SK-N-SH (cell line): ENCODE measurements at regions not wholly inside any gene's neighbourhood (a gene's known extent, or its start where the extent isn't known, plus 50 kb on each side); places are given as distances from the start of the nearest gene placed in this dataset.

Source experiments
- CTCF ChIA-PET: fragments of 300-600, 350-600 bp; formaldehyde crosslinking; extraction: SDS; loops from one replicate; lab custom pipeline; 2021; lab: Yijun Ruan, JAX
- POLR2A ChIA-PET: fragments of 350-600 bp; sonication (Branson Sonifier 250); formaldehyde crosslinking; extraction: SDS; loops from one replicate; lab custom pipeline; 2020; ENCODE audit warnings: antibody characterized with exemption, inconsistent platforms; lab: Yijun Ruan, JAX
- DNase-seq: peaks from one replicate; pipeline ENCODE4 v3.0.0; 2012
- H2AFZ ChIP-seq: fragments of 200-600 bp; sonication (generic); 2 replicates; pipeline ENCODE4 v1.8.1; 2016; ENCODE audit warnings: antibody characterized with exemption, mild to moderate bottlenecking, low read depth
- H3F3A ChIP-seq: fragments of 200-600 bp; sonication (generic); replicated peaks from 2 replicates; pipeline ENCODE3; 2016; ENCODE audit warnings: antibody characterized with exemption, mild to moderate bottlenecking; ENCODE audit not compliant: insufficient read depth
- H3K27ac ChIP-seq, 2 experiments: fragments of 200-500 bp in 1 of 2; fragments of 200-600 bp in 1 of 2; sonication (Bioruptor generic) in 1 of 2; sonication (generic), shearing (Covaris generic) in 1 of 2; 2 replicates each; pipeline versions ENCODE4 v1.5.1 to v1.6.1; 2014 to 2016; ENCODE audit warnings: low read depth in 2 of 2, inconsistent platforms in 1 of 2, low read length in 1 of 2, mild to moderate bottlenecking in 1 of 2, mixed read lengths in 1 of 2
- H3K27me3 ChIP-seq: fragments of 200-600 bp; sonication (generic), shearing (Covaris generic); 2 replicates; pipeline ENCODE4 v1.6.1; 2016; ENCODE audit warnings: mixed run types; ENCODE audit not compliant: insufficient read depth
- H3K36me3 ChIP-seq, 2 experiments: fragments of 200-500 bp in 1 of 2; fragments of 200-600 bp in 1 of 2; sonication (Bioruptor generic) in 1 of 2; sonication (generic) in 1 of 2; replicated peaks in 1 of 2; 2 replicates each; pipeline versions ENCODE3 to v1.5.1; 2014 to 2016; ENCODE audit warnings: low read length in 1 of 2, mild to moderate bottlenecking in 1 of 2; ENCODE audit not compliant: insufficient read depth in 2 of 2, control insufficient read depth in 1 of 2
- H3K4me1 ChIP-seq, 2 experiments: fragments of 200-500 bp in 1 of 2; fragments of 200-600 bp in 1 of 2; sonication (Bioruptor generic) in 1 of 2; sonication (generic), shearing (Covaris generic) in 1 of 2; 2 replicates each; pipeline versions ENCODE4 v1.5.1 to v1.6.1; 2014 to 2016; ENCODE audit warnings: low read depth in 1 of 2, low read length in 1 of 2, mixed run types in 1 of 2; ENCODE audit not compliant: insufficient read depth in 2 of 2, control insufficient read depth in 1 of 2
- H3K4me2 ChIP-seq: fragments of 200-600 bp; sonication (generic), shearing (Covaris generic); 2 replicates; pipeline ENCODE4 v1.6.1; 2017; ENCODE audit warnings: mixed run types
- H3K4me3 ChIP-seq, 2 experiments: fragments of 200-500 bp in 1 of 2; fragments of 200-600 bp in 1 of 2; sonication (Bioruptor generic) in 1 of 2; sonication (generic), shearing (Covaris generic) in 1 of 2; 2 replicates each; pipeline versions ENCODE4 v1.5.1 to v1.8.1; 2014 to 2016; ENCODE audit warnings: low read depth in 2 of 2, inconsistent platforms in 1 of 2, low read length in 1 of 2, mild to moderate bottlenecking in 1 of 2, mixed read lengths in 1 of 2, moderate library complexity in 1 of 2
- H3K79me2 ChIP-seq: fragments of 200-600 bp; sonication (generic); 2 replicates; pipeline ENCODE4 v1.8.1; 2017; ENCODE audit warnings: mild to moderate bottlenecking; ENCODE audit not compliant: insufficient read depth
- H3K9ac ChIP-seq: fragments of 200-600 bp; sonication (generic); 2 replicates; pipeline ENCODE4 v1.6.1; 2017; ENCODE audit warnings: mixed run types
- H3K9me2 ChIP-seq: fragments of 200-600 bp; sonication (generic); 2 replicates; pipeline ENCODE4 v1.6.1; 2017; ENCODE audit warnings: mixed run types
- H3K9me3 ChIP-seq: fragments of 200-600 bp; sonication (generic); 2 replicates; pipeline ENCODE4 v1.6.1; 2017; ENCODE audit warnings: mixed run types, mild to moderate bottlenecking, moderate library complexity
- H4K20me1 ChIP-seq: fragments of 200-600 bp; sonication (generic); 2 replicates; pipeline ENCODE4 v1.6.1; 2017; ENCODE audit warnings: mild to moderate bottlenecking, mixed run types; ENCODE audit not compliant: insufficient read depth
- ELF1 ChIP-seq: IDR thresholded peaks from 2 replicates; pipeline ENCODE4 v1.4.0; 2012
- EZH2phosphoT487 ChIP-seq: fragments of 200-600 bp; sonication (generic); IDR thresholded peaks from 2 replicates; pipeline ENCODE4 v1.6.1; 2017; ENCODE audit warnings: low read depth, mixed run types, mild to moderate bottlenecking, antibody characterized with exemption, moderate library complexity, borderline replicate concordance
- FOXJ3 ChIP-seq: sonication (generic); formaldehyde crosslinking; IDR thresholded peaks from 2 replicates; pipeline ENCODE4 v1.5.1; 2020; ENCODE audit warnings: mild to moderate bottlenecking, missing genetic modification reagents
- FOXM1 ChIP-seq: IDR thresholded peaks from 2 replicates; pipeline ENCODE4 v1.4.0; 2012; ENCODE audit warnings: low read depth, mild to moderate bottlenecking
- GATA2 ChIP-seq: sonication (generic); formaldehyde crosslinking; IDR thresholded peaks from 2 replicates; pipeline ENCODE4 v1.5.0; 2020; ENCODE audit warnings: mild to moderate bottlenecking, missing genetic modification reagents
- MXI1 ChIP-seq: IDR thresholded peaks from 2 replicates; pipeline ENCODE4 v1.6.1; 2012; ENCODE audit warnings: mild to moderate bottlenecking, low read depth, low read length, improper control_type of control experiment
- PBX3 ChIP-seq: IDR thresholded peaks from 2 replicates; pipeline ENCODE4; 2012
- RAD21 ChIP-seq: IDR thresholded peaks from 2 replicates; pipeline ENCODE4 v1.6.1; 2012; ENCODE audit warnings: mild to moderate bottlenecking, low read length
- RFX5 ChIP-seq: IDR thresholded peaks from 2 replicates; pipeline ENCODE4 v1.6.1; 2012; ENCODE audit warnings: mild to moderate bottlenecking, improper control_type of control experiment, low read length
- RXRA ChIP-seq: IDR thresholded peaks from 2 replicates; pipeline ENCODE4 v1.4.0; 2012; ENCODE audit warnings: low read depth, mild to moderate bottlenecking, borderline replicate concordance
- TEAD4 ChIP-seq: IDR thresholded peaks from 2 replicates; pipeline ENCODE4 v1.4.0; 2012; ENCODE audit warnings: mild to moderate bottlenecking, borderline replicate concordance; ENCODE audit not compliant: insufficient read depth
- USF1 ChIP-seq: IDR thresholded peaks from 2 replicates; pipeline ENCODE4 v1.4.0; 2012; ENCODE audit warnings: low read depth, borderline replicate concordance
- WGBS: methylation state at CpG from one replicate; pipeline ENCODE4 v1.1.6; 2017; ENCODE audit warnings: low lambda C conversion rate; 5-methylcytosine and 5-hydroxymethylcytosine counted together
- TF ChIP-seq, protein P1 (sequence below): IDR thresholded peaks from 2 replicates; pipeline ENCODE4 v1.4.0; 2012; ENCODE audit warnings: low read depth
- TF ChIP-seq, protein P2 (sequence below): fragments of 150-350 bp; IDR thresholded peaks from 2 replicates; pipeline ENCODE4 v1.6.1; 2017; ENCODE audit warnings: antibody characterized with exemption, low read length, low read depth, borderline replicate concordance
- TF ChIP-seq, protein P3 (sequence below): fragments of 150-350 bp; IDR thresholded peaks from 2 replicates; pipeline ENCODE4 v1.6.1; 2016; ENCODE audit warnings: mild to moderate bottlenecking, low read depth, low read length
- TF ChIP-seq, protein P4 (sequence below): fragments of 200-600 bp; sonication (generic); IDR thresholded peaks from 2 replicates; pipeline ENCODE4 v1.6.1; 2017; ENCODE audit warnings: antibody characterized with exemption, mild to moderate bottlenecking, moderate library complexity

GRCh38 chr18:75621818-75622217 is 194.3 kb upstream of the SMIM21 start:
- Histone ChIP-seq H3K4me3 (no peak overlapping the region), H2AFZ (no peak overlapping the region), H3K27me3 (no peaks in the 10 kb centered on the region), H3K79me2 (no peaks in the 10 kb centered on the region), H3K4me1 (no peaks in the 10 kb centered on the region), H3F3A (no peaks in the 10 kb centered on the region), H3K9me2 (0 out of 2 replicates have a peak, but pooled peaks cover 2% of the 10 kb centered on the region), H3K36me3 (no peaks in the 10 kb centered on the region), H4K20me1 (no peaks in the 10 kb centered on the region), H3K4me2 (no peak overlapping the region), H3K9ac (no peak overlapping the region), H3K9me3 (no peaks in the 10 kb centered on the region), H3K27ac (no peak overlapping the region)
- TF ChIP-seq, protein P1, sequence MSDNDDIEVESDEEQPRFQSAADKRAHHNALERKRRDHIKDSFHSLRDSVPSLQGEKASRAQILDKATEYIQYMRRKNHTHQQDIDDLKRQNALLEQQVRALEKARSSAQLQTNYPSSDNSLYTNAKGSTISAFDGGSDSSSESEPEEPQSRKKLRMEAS = no peak
- TF ChIP-seq FOXJ3 (CRISPR knock-in tag) = no peak
- TF ChIP-seq USF1 = no peak
- TF ChIP-seq, protein P2, sequence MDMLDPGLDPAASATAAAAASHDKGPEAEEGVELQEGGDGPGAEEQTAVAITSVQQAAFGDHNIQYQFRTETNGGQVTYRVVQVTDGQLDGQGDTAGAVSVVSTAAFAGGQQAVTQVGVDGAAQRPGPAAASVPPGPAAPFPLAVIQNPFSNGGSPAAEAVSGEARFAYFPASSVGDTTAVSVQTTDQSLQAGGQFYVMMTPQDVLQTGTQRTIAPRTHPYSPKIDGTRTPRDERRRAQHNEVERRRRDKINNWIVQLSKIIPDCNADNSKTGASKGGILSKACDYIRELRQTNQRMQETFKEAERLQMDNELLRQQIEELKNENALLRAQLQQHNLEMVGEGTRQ = no peak
- no peak for TF ChIP-seq MXI1
- no peak for TF ChIP-seq EZH2phosphoT487
- TF ChIP-seq ELF1 = no peak
- no peak for TF ChIP-seq RFX5
- no peak for TF ChIP-seq PBX3
- TF ChIP-seq GATA2 (CRISPR knock-in tag) = no peak
- TF ChIP-seq FOXM1 = no peak
- TF ChIP-seq, protein P3, sequence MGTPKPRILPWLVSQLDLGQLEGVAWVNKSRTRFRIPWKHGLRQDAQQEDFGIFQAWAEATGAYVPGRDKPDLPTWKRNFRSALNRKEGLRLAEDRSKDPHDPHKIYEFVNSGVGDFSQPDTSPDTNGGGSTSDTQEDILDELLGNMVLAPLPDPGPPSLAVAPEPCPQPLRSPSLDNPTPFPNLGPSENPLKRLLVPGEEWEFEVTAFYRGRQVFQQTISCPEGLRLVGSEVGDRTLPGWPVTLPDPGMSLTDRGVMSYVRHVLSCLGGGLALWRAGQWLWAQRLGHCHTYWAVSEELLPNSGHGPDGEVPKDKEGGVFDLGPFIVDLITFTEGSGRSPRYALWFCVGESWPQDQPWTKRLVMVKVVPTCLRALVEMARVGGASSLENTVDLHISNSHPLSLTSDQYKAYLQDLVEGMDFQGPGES = no peak
- no peak for TF ChIP-seq TEAD4
- no peak for TF ChIP-seq RAD21
- no peak for TF ChIP-seq RXRA
- TF ChIP-seq, protein P4, sequence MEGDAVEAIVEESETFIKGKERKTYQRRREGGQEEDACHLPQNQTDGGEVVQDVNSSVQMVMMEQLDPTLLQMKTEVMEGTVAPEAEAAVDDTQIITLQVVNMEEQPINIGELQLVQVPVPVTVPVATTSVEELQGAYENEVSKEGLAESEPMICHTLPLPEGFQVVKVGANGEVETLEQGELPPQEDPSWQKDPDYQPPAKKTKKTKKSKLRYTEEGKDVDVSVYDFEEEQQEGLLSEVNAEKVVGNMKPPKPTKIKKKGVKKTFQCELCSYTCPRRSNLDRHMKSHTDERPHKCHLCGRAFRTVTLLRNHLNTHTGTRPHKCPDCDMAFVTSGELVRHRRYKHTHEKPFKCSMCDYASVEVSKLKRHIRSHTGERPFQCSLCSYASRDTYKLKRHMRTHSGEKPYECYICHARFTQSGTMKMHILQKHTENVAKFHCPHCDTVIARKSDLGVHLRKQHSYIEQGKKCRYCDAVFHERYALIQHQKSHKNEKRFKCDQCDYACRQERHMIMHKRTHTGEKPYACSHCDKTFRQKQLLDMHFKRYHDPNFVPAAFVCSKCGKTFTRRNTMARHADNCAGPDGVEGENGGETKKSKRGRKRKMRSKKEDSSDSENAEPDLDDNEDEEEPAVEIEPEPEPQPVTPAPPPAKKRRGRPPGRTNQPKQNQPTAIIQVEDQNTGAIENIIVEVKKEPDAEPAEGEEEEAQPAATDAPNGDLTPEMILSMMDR = no peak
- ChIA-PET CTCF (interaction anchor here (1.0 kb wide), 1 partner anchor 84 kb away, joined by 3 read pairs; no protein-coding TSS in a partner anchor), POLR2A (no interaction called here)
- 62% methylated on average over 14 of the region's 14 CpGs for WGBS
- no peak for DNase-seq
